Mammary epithelial cell (primary cell): ENCODE measurements at regions not wholly inside any gene's neighbourhood (a gene's known extent, or its start where the extent isn't known, plus 50 kb on each side); places are given as distances from the start of the nearest gene placed in this dataset.

Source experiments
- CTCF ChIP-seq, 2 donors: IDR thresholded peaks in 1 of 2; conservative IDR thresholded peaks in 1 of 2; 2 replicates each; pipeline ENCODE4 v1.5.1; 2011 to 2012; ENCODE audit warnings: inconsistent platforms in 2 of 2, low read length in 2 of 2, mild to moderate bottlenecking in 2 of 2, control low read depth in 1 of 2, low read depth in 1 of 2; ENCODE audit not compliant: insufficient read depth in 1 of 2; ENCODE audit errors: extremely low read depth in 1 of 2
- EZH2 ChIP-seq: IDR thresholded peaks from 2 replicates; pipeline ENCODE4 v1.6.1; 2012; ENCODE audit warnings: low read length, inconsistent platforms, borderline replicate concordance

- TF ChIP-seq CTCF (conservative IDR thresholded peaks at IDR 0.05 in 1 of 2, IDR thresholded peaks at IDR 0.05 in 1 of 2; ENCODE audit: extremely low read depth in 1 of 2, insufficient read depth in 1 of 2, low read depth in 1 of 2, low read length in 2 of 2) = no peak
- no peak for TF ChIP-seq EZH2
Measured at GRCh38 chr7:54944179-54944578, 74.6 kb upstream of the EGFR start.
